ENCODE measurements at regions not wholly inside any gene's neighbourhood (a gene's known extent, or its start where the extent isn't known, plus 50 kb on each side); places are given as distances from the start of the nearest gene placed in this dataset.

DNA sequence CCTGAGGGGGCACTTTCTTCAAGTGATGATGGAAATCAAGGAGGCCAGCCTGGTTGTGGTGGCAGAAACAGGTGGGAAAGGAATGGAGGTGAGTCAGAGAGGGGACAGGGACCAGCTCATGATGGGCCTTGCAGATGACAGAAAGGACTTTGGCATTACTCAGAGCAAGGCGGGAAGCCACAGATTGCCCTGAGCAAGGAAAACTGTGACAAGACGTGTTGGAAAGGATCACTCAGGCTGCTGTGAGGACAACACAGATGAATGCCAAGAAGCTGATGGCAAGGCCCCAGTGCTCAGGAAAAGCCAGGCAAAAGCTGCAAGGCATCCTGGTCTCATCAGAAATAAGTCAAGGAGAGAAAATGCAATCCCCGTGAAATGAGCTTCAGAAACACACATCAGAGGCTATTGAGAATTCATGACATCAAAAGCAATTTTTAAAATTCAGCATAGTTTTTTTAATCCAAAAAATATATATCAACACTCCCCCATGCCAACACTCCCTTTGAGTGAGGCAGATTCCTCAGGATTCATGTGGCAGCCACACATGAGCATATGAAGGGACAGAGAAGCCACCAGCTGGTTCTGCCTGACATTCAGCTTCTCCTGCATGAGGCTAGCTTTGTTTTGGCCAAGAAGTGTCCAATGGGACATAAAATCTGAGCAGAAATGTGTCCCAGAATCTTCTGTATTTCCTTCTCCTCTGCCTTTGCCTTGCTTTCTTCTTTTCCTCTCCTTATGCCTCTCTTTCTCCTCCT is 244.5 kb upstream of the MYO3A start:
- Histone ChIP-seq H3K27me3 (no peaks in the 10 kb centered on the region), H3K4me1 (ENCODE audit: insufficient read depth) (no peaks in the 10 kb centered on the region), H3K4me3 (no peak overlapping the region), H3K36me3 (no peaks in the 10 kb centered on the region), H3K9me3 (no peaks in the 10 kb centered on the region), H3K27ac (no peak overlapping the region)
- intact Hi-C loops (cut with DNase I) = no loop called here
- 70 to 79% (median 73%) methylated on average over 3 of the region's 3 CpGs for WGBS, 3 donors
- TF ChIP-seq, protein P1, sequence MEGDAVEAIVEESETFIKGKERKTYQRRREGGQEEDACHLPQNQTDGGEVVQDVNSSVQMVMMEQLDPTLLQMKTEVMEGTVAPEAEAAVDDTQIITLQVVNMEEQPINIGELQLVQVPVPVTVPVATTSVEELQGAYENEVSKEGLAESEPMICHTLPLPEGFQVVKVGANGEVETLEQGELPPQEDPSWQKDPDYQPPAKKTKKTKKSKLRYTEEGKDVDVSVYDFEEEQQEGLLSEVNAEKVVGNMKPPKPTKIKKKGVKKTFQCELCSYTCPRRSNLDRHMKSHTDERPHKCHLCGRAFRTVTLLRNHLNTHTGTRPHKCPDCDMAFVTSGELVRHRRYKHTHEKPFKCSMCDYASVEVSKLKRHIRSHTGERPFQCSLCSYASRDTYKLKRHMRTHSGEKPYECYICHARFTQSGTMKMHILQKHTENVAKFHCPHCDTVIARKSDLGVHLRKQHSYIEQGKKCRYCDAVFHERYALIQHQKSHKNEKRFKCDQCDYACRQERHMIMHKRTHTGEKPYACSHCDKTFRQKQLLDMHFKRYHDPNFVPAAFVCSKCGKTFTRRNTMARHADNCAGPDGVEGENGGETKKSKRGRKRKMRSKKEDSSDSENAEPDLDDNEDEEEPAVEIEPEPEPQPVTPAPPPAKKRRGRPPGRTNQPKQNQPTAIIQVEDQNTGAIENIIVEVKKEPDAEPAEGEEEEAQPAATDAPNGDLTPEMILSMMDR (IDR thresholded peaks at IDR 0.05) = no peak
- TF ChIP-seq EP300 (IDR thresholded peaks at IDR 0.05) = no peak
- TF ChIP-seq POLR2A (IDR thresholded peaks at IDR 0.05) = no peak
- no peak for DNase-seq

DNA sequence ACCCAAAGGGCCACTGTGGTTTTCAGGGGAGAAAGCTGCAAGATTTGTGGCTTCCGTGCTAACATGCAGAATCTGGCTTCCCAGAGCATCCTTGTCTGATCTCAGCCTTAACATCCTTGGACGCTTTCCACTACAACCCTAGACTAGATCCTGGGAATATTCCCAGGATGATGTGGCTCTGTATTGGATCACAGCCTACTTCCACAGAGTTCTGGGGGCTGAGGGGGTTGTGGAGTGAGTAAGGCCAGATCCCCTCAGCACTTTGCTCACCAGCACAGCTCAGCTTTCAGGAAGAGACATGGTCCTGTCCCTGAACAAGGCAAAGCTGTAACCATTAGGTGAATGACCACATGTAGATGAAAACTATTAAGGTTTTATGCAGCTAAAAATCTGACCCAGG is 241.3 kb upstream of the MYO3A start:
- H3K9me3 ChIP-seq = no peaks in the 10 kb centered on the region
- 23 to 45% (median 32%) methylated on average over 2 of the region's 2 CpGs for WGBS, 3 donors
- DNase-seq = no peak

DNA sequence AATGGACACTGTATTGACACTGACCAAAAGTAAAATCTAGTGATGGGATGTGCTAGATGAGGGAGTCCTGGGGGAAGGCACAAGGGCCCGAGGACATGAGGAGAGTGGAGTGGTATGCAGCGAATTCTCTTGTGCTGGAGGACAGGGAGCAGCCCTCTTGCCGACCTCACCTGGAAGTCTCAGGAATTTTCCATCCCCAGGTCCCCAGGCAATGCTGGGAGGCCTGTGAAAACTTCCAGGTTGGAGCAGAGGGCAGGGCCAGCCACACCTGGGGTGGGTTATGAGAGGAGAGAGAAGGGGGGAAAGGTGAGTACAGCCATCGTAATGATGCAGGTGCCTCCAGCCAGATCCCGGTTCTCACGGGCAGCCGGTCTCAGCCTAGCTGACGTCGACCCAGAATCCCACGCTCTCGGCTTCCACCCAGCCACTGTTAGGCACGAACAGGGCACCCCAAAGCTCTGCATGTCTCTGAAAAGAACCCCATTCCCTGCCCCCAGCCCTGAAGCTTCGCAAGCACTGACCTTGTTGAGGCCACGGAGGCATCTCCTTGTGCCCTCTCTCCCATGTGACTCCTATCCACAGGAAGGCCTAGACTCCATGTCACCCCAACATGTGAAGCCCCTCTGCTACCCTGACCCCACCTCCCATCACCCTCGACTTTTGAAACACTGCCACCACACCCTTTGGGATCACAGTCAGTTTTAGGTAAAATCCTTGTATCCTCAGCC is 239.7 kb upstream of the MYO3A start:
- H3K36me3 ChIP-seq = no peaks in the 10 kb centered on the region
- no peak for DNase-seq
- H3K27me3 ChIP-seq = no peaks in the 10 kb centered on the region
- no peak overlapping the region for H3K27ac ChIP-seq
- intact Hi-C loops (cut with DNase I) = no loop called here
- no peaks in the 10 kb centered on the region for H3K4me1 ChIP-seq (ENCODE audit: insufficient read depth)
- TF ChIP-seq POLR2A (IDR thresholded peaks at IDR 0.05) = no peak
- TF ChIP-seq, protein P1 (IDR thresholded peaks at IDR 0.05) = no peak
- TF ChIP-seq EP300 (IDR thresholded peaks at IDR 0.05) = no peak
- H3K4me3 ChIP-seq = no peak overlapping the region
- WGBS, 3 donors = 88 to 89% (median 88%) methylated on average over 15 of the region's 15 CpGs
- no peaks in the 10 kb centered on the region for H3K9me3 ChIP-seq

More for the DNA sequence above, 241.3 kb upstream of the MYO3A start:
- H3K27ac ChIP-seq = no peak overlapping the region
- H3K4me1 ChIP-seq (ENCODE audit: insufficient read depth) = no peaks in the 10 kb centered on the region
- no peak overlapping the region for H3K4me3 ChIP-seq
- intact Hi-C loops (cut with DNase I) = no loop called here
- TF ChIP-seq EP300 (IDR thresholded peaks at IDR 0.05) = no peak
- no peak for TF ChIP-seq POLR2A (IDR thresholded peaks at IDR 0.05)
- TF ChIP-seq, protein P1 (IDR thresholded peaks at IDR 0.05) = no peak
- H3K36me3 ChIP-seq = no peaks in the 10 kb centered on the region
- no peaks in the 10 kb centered on the region for H3K27me3 ChIP-seq

DNA sequence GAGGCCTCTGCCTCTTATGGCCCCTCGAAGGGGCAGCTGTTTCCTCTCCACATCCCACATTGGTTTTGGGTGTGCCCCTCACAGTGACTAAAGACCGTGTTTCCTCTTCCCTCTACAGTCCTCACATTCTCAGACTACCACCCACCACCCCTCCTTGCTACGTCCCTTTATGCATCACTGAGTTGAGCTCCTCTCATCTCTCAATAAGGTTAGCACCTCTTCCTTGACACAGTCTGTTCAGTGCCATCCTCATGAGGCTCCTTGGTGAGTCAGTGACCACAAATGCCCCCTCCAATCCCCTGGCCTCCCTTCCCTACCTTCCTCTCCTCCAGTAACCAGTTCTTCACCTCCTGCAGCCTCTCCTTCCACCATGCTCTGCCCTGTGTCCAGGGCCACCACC is 239.1 kb upstream of the MYO3A start:
- no peaks in the 10 kb centered on the region for H3K36me3 ChIP-seq
- intact Hi-C loops (cut with DNase I) = no loop called here
- H3K4me1 ChIP-seq (ENCODE audit: insufficient read depth) = no peaks in the 10 kb centered on the region
- no peak overlapping the region for H3K27ac ChIP-seq
- H3K9me3 ChIP-seq = no peaks in the 10 kb centered on the region
- H3K27me3 ChIP-seq = no peaks in the 10 kb centered on the region
- WGBS, 3 donors = 59 to 73% (median 71%) methylated on average over 3 of the region's 3 CpGs
- no peak overlapping the region for H3K4me3 ChIP-seq
- TF ChIP-seq, protein P1 (IDR thresholded peaks at IDR 0.05) = no peak
- TF ChIP-seq EP300 (IDR thresholded peaks at IDR 0.05) (no peak), POLR2A (IDR thresholded peaks at IDR 0.05) (no peak)
- no peak for DNase-seq
